Fibroblast of lung (primary cell): ENCODE measurements at regions not wholly inside any gene's neighbourhood (a gene's known extent, or its start where the extent isn't known, plus 50 kb on each side); places are given as distances from the start of the nearest gene placed in this dataset.

Experiments
- DNase-seq, 2 donors: peaks; one replicate each; pipeline versions ENCODE4 v3.0.0 to v3.0.0-alpha.2; 2010; ENCODE audit warnings: low read depth in 2 of 2
- H2AFZ ChIP-seq: 2 replicates; pipeline ENCODE4 v1.5.1; 2012; ENCODE audit warnings: low read length, control low read depth, inconsistent platforms
- H3K27ac ChIP-seq: 2 replicates; pipeline ENCODE4 v1.5.1; 2011; ENCODE audit warnings: low read length, control low read depth; ENCODE audit not compliant: insufficient read depth
- H3K27me3 ChIP-seq: 2 replicates; pipeline ENCODE4 v1.5.1; 2011; ENCODE audit warnings: mild to moderate bottlenecking, low read length; ENCODE audit not compliant: control insufficient read depth, insufficient read depth
- H3K36me3 ChIP-seq: 2 replicates; pipeline ENCODE4 v1.5.1; 2011; ENCODE audit warnings: low read length; ENCODE audit not compliant: control insufficient read depth, insufficient read depth
- H3K4me1 ChIP-seq: 2 replicates; pipeline ENCODE4 v1.5.1; 2011; ENCODE audit warnings: low read length; ENCODE audit not compliant: control insufficient read depth, insufficient read depth; ENCODE audit errors: extremely low read depth
- H3K4me2 ChIP-seq: 2 replicates; pipeline ENCODE4 v1.5.1; 2011; ENCODE audit warnings: low read length, control low read depth; ENCODE audit not compliant: insufficient read depth; ENCODE audit errors: extremely low read depth
- H3K4me3 ChIP-seq, 4 experiments: fragments of 200-600 bp in 1 of 4; sonication (generic) in 1 of 4; replicated peaks in 1 of 4; 2 replicates each; pipeline ENCODE4 v1.5.1; 2011 to 2016; ENCODE audit warnings: low read length in 4 of 4, low read depth in 3 of 4, mild to moderate bottlenecking in 3 of 4, control low read depth in 2 of 4, inconsistent platforms in 1 of 4, mixed read lengths in 1 of 4; ENCODE audit not compliant: insufficient read depth in 1 of 4; ENCODE audit errors: control extremely low read depth in 1 of 4
- H3K79me2 ChIP-seq: 2 replicates; pipeline ENCODE4 v1.5.1; 2012; ENCODE audit warnings: mild to moderate bottlenecking, low read length, inconsistent platforms; ENCODE audit not compliant: control insufficient read depth, insufficient read depth
- H3K9ac ChIP-seq: 2 replicates; pipeline ENCODE4 v1.5.1; 2011; ENCODE audit warnings: mild to moderate bottlenecking, low read length, control low read depth; ENCODE audit not compliant: insufficient read depth
- H3K9me3 ChIP-seq: 2 replicates; pipeline ENCODE4 v1.5.1; 2012; ENCODE audit warnings: low read depth, low read length; ENCODE audit not compliant: control insufficient read depth, insufficient read depth
- H4K20me1 ChIP-seq: 2 replicates; pipeline ENCODE4 v1.5.1; 2011; ENCODE audit warnings: low read length; ENCODE audit not compliant: control insufficient read depth, insufficient read depth; ENCODE audit errors: extremely low read depth
- EZH2 ChIP-seq: IDR thresholded peaks from 2 replicates; pipeline ENCODE4 v1.5.1; 2012; ENCODE audit warnings: low read length, control low read depth, mild to moderate bottlenecking; ENCODE audit errors: missing control alignments
- TF ChIP-seq, protein P1 (sequence below), 2 donors: IDR thresholded peaks in 1 of 2; conservative IDR thresholded peaks in 1 of 2; 1 replicate in 1 of 2; 2 replicates in 1 of 2; pipeline ENCODE4 v1.5.1; 2011 to 2012; ENCODE audit warnings: low read length in 2 of 2, control low read depth in 1 of 2, inconsistent platforms in 1 of 2, low read depth in 1 of 2, mild to moderate bottlenecking in 1 of 2

GRCh38 chr2:71801556-71801955 is 346.1 kb downstream of the CYP26B1 start:
- TF ChIP-seq, protein P1, sequence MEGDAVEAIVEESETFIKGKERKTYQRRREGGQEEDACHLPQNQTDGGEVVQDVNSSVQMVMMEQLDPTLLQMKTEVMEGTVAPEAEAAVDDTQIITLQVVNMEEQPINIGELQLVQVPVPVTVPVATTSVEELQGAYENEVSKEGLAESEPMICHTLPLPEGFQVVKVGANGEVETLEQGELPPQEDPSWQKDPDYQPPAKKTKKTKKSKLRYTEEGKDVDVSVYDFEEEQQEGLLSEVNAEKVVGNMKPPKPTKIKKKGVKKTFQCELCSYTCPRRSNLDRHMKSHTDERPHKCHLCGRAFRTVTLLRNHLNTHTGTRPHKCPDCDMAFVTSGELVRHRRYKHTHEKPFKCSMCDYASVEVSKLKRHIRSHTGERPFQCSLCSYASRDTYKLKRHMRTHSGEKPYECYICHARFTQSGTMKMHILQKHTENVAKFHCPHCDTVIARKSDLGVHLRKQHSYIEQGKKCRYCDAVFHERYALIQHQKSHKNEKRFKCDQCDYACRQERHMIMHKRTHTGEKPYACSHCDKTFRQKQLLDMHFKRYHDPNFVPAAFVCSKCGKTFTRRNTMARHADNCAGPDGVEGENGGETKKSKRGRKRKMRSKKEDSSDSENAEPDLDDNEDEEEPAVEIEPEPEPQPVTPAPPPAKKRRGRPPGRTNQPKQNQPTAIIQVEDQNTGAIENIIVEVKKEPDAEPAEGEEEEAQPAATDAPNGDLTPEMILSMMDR (conservative IDR thresholded peaks at IDR 0.05 in 1 of 2, IDR thresholded peaks at IDR 0.05 in 1 of 2; ENCODE audit: low read depth in 1 of 2, low read length in 2 of 2): no peak
- no peak for TF ChIP-seq EZH2
- Histone ChIP-seq H3K27me3 (peaks cover 17% of the 10 kb centered on the region), H3K9ac (no peak overlapping the region), H3K79me2 (no peaks in the 10 kb centered on the region), H3K36me3 (no peaks in the 10 kb centered on the region), H3K9me3 (no peaks in the 10 kb centered on the region), H4K20me1 (no peaks in the 10 kb centered on the region), H3K4me3 (no peak overlapping the region), H3K27ac (no peak overlapping the region), H3K4me1 (peaks cover 1% of the 10 kb centered on the region), H2AFZ (no peak overlapping the region), H3K4me2 (no peak overlapping the region)
- DNase-seq: no peak

DNA sequence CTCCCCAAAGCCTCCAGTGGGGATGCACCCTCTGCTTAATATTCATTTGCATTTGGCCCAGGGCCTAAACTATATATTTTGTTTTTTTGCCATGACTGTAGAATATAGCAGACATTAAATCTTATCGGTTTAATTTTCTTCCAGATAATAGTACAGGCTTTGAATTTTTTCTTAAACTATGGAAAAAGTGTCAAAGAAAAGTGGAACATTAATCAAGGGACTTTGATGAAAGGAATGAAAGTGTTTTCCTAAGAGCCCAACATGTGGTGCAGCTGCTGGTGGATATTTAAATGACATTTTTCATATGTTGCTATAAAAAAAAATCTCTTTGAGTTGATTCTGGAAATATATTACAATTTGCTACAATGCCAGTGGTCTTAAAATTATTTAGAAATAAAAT is 346.8 kb downstream of the CYP26B1 start:
- Histone ChIP-seq H3K27ac (no peak overlapping the region), H3K79me2 (no peaks in the 10 kb centered on the region), H3K27me3 (peaks cover 13% of the 10 kb centered on the region), H2AFZ (no peak overlapping the region), H3K4me3 (no peak overlapping the region), H3K9ac (no peak overlapping the region), H3K9me3 (no peaks in the 10 kb centered on the region), H3K36me3 (no peaks in the 10 kb centered on the region), H4K20me1 (no peaks in the 10 kb centered on the region), H3K4me1 (peaks cover 4% of the 10 kb centered on the region), H3K4me2 (no peak overlapping the region)
- no peak for DNase-seq
- no peak for TF ChIP-seq EZH2
- TF ChIP-seq, protein P1 (conservative IDR thresholded peaks at IDR 0.05 in 1 of 2, IDR thresholded peaks at IDR 0.05 in 1 of 2; ENCODE audit: low read depth in 1 of 2, low read length in 2 of 2): no peak

DNA sequence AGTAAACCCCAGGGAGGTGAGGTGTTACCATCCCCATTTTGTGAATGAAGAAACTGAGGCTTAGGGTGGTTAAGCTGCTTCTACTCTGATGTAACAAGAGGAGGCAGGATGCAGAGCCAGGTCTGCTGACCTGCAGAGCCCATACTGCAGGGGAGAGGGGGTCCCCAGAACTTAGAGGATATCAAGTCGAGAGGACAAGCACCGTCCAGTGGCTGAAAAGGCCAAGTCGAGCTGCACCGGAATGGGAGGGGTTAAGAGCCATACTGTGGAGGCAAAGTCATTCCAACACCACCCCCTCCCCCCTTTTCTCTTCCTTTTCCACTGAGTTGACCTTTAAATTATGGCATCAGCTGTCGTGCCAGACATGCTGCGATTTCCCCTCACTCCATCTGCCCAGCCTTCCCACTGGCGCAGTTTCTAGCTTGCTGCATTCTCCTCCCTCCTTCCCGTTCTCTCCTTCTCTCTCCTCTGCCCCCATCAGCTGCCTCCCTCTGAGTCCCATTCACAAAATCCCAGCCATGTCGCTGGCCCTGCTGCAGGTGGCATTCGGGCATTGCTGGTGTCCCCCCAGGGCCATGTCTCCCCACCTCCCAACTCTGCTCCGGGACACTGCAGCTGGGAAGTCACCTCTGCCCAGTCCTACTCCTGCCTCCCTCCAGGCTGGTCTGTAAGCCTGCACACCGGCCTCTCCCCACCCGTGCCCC is 346.9 kb downstream of the DYSF start:
- no peak overlapping the region for H3K27ac ChIP-seq
- no peak for DNase-seq
- no peak overlapping the region for H2AFZ ChIP-seq
- H3K36me3 ChIP-seq: no peaks in the 10 kb centered on the region
- H3K4me3 ChIP-seq: no peak overlapping the region
- H3K79me2 ChIP-seq: no peaks in the 10 kb centered on the region
- H3K4me1 ChIP-seq: peaks cover 6% of the 10 kb centered on the region
- H4K20me1 ChIP-seq: no peaks in the 10 kb centered on the region
- TF ChIP-seq, protein P1 (conservative IDR thresholded peaks at IDR 0.05 in 1 of 2, IDR thresholded peaks at IDR 0.05 in 1 of 2; ENCODE audit: low read depth in 1 of 2, low read length in 2 of 2): no peak
- TF ChIP-seq EZH2: no peak
- no peak overlapping the region for H3K9ac ChIP-seq
- H3K4me2 ChIP-seq: no peak overlapping the region
- H3K9me3 ChIP-seq: no peaks in the 10 kb centered on the region
- H3K27me3 ChIP-seq: peaks cover 11% of the 10 kb centered on the region
